ENCODE measurements at regions not wholly inside any gene's neighbourhood (a gene's known extent, or its start where the extent isn't known, plus 50 kb on each side); places are given as distances from the start of the nearest gene placed in this dataset.

GRCh38 chr18:73245345-73245744 lies 377.6 kb upstream of the NETO1 start:
- DNase-seq (ENCODE audit: low read depth in 2 of 2): no peak

- DNase-seq (ENCODE audit: low read depth in 2 of 2): no peak
Measured at GRCh38 chr18:73244401-73244800, 376.6 kb upstream of the NETO1 start.

GRCh38 chr18:73240899-73241298 lies 373.1 kb upstream of the NETO1 start:
- DNase-seq (ENCODE audit: low read depth in 2 of 2): no peak

GRCh38 chr18:73235921-73236320 lies 368.1 kb upstream of the NETO1 start:
- no peak for DNase-seq (ENCODE audit: low read depth in 2 of 2)

GRCh38 chr18:73235491-73235890 lies 367.7 kb upstream of the NETO1 start:
- no peak for DNase-seq (ENCODE audit: low read depth in 2 of 2)

GRCh38 chr18:73232933-73233332 lies 365.1 kb upstream of the NETO1 start:
- DNase-seq (ENCODE audit: low read depth in 2 of 2): no peak

GRCh38 chr18:73220663-73221062 lies 352.9 kb upstream of the NETO1 start:
- no peak for DNase-seq (ENCODE audit: low read depth in 2 of 2)

GRCh38 chr18:73218293-73218692 lies 350.5 kb upstream of the NETO1 start:
- no peak for DNase-seq (ENCODE audit: low read depth in 2 of 2)

- no peak for DNase-seq (ENCODE audit: low read depth in 2 of 2)
Measured at GRCh38 chr18:73214970-73215369, 347.2 kb upstream of the NETO1 start.

- DNase-seq (ENCODE audit: low read depth in 2 of 2): no peak
Measured at GRCh38 chr18:73212442-73212841, 344.7 kb upstream of the NETO1 start.

- no peak for DNase-seq (ENCODE audit: low read depth in 2 of 2)
Measured at GRCh38 chr18:73201940-73202339, 334.2 kb upstream of the NETO1 start.

GRCh38 chr18:73199151-73199550 lies 331.4 kb upstream of the NETO1 start:
- DNase-seq (ENCODE audit: low read depth in 2 of 2): no peak

- DNase-seq (ENCODE audit: low read depth in 2 of 2): no peak
Measured at GRCh38 chr18:73189718-73190117, 321.9 kb upstream of the NETO1 start.

- DNase-seq (ENCODE audit: low read depth in 2 of 2): no peak
Measured at GRCh38 chr18:73168236-73168635, 300.4 kb upstream of the NETO1 start.

- DNase-seq (ENCODE audit: low read depth in 2 of 2): no peak
Measured at GRCh38 chr18:73164430-73164829, 296.6 kb upstream of the NETO1 start.

GRCh38 chr18:73163236-73163635 lies 295.4 kb upstream of the NETO1 start:
- no peak for DNase-seq (ENCODE audit: low read depth in 2 of 2)

GRCh38 chr18:73156117-73156516 lies 288.3 kb upstream of the NETO1 start:
- DNase-seq (ENCODE audit: low read depth in 2 of 2): no peak

- DNase-seq (ENCODE audit: low read depth in 2 of 2): no peak
Measured at GRCh38 chr18:73153271-73153670, 285.5 kb upstream of the NETO1 start.

GRCh38 chr18:73151086-73151485 lies 283.3 kb upstream of the NETO1 start:
- no peak for DNase-seq (ENCODE audit: low read depth in 2 of 2)

- no peak for DNase-seq (ENCODE audit: low read depth in 2 of 2)
Measured at GRCh38 chr18:73150199-73150598, 282.4 kb upstream of the NETO1 start.

- DNase-seq (ENCODE audit: low read depth in 2 of 2): no peak
Measured at GRCh38 chr18:73147590-73147989, 279.8 kb upstream of the NETO1 start.

GRCh38 chr18:73144030-73144429 lies 276.2 kb upstream of the NETO1 start:
- no peak for DNase-seq (ENCODE audit: low read depth in 2 of 2)

GRCh38 chr18:73136134-73136533 lies 268.3 kb upstream of the NETO1 start:
- DNase-seq (ENCODE audit: low read depth in 2 of 2): no peak

GRCh38 chr18:73124175-73124574 lies 256.4 kb upstream of the NETO1 start:
- DNase-seq (ENCODE audit: low read depth in 2 of 2): no peak

- no peak for DNase-seq (ENCODE audit: low read depth in 2 of 2)
Measured at GRCh38 chr18:73121207-73121606, 253.4 kb upstream of the NETO1 start.

Measured in stimulated activated CD8-positive, alpha-beta memory T cell treated with anti-CD3 and anti-CD28 coated beads, Interleukin-15, amount 100 ng/mL, for 48 hours (primary cell).